Testis (tissue), 2 donors: ENCODE measurements at regions not wholly inside any gene's neighbourhood (a gene's known extent, or its start where the extent isn't known, plus 50 kb on each side); places are given as distances from the start of the nearest gene placed in this dataset.
"Not testable (repeated sequence)": the region's sequence is repeated elsewhere in the genome, so short reads cannot be mapped to it uniquely, and the experiment has no call there.

Experiments
- DNase-seq: peaks from one replicate; pipeline ENCODE4 v3.0.0-alpha.2; 2019
- H3K27ac ChIP-seq, 2 donors: fragments of 200-600 bp; sonication (generic); one replicate each; pipeline ENCODE4 v1.5.1; 2019
- H3K27me3 ChIP-seq: fragments of 200-600 bp; sonication (generic); one replicate; pipeline ENCODE4 v1.5.1; 2019
- H3K36me3 ChIP-seq: fragments of 200-600 bp; sonication (generic); one replicate; pipeline ENCODE4 v1.5.1; 2017; ENCODE audit warnings: low read depth; ENCODE audit errors: missing control alignments
- H3K4me1 ChIP-seq: fragments of 200-600 bp; sonication (generic); one replicate; pipeline ENCODE4 v1.5.1; 2019
- H3K4me3 ChIP-seq, 2 donors: fragments of 200-600 bp; sonication (generic); one replicate each; pipeline ENCODE4 v1.5.1; 2017 to 2019
- H3K9me3 ChIP-seq: fragments of 200-600 bp; sonication (generic); one replicate; pipeline ENCODE4 v1.5.1; 2017
- CTCF ChIP-seq, 3 experiments: fragments of 450-650 bp in 2 of 3; fragments of 200-600 bp in 1 of 3; sonication (generic) in 1 of 3; IDR thresholded peaks; one replicate each; pipeline ENCODE4 v1.5.1; 2016 to 2019; ENCODE audit warnings: antibody characterized with exemption in 3 of 3, mild to moderate bottlenecking in 2 of 3, moderate library complexity in 1 of 3
- POLR2A ChIP-seq: fragments of 450-650 bp; IDR thresholded peaks from one replicate; pipeline ENCODE4 v1.6.1; 2017; ENCODE audit warnings: antibody characterized with exemption, mild to moderate bottlenecking, moderate library complexity
- WGBS, 2 donors: methylation state at CpG; one replicate each; pipeline ENCODE4 v1.1.5; 2018; 5-methylcytosine and 5-hydroxymethylcytosine counted together
- intact Hi-C: fragments of 100-400 bp; cut with DNase I; formaldehyde crosslinking; loops from one replicate; pipeline ENCODE4 v1.15.1; 2023; ENCODE audit warnings: low total_unique reads

- Histone ChIP-seq H3K36me3 (no peaks in the 10 kb centered on the region), H3K4me1 (no peaks in the 10 kb centered on the region), H3K4me3 (no peak overlapping the region), H3K9me3 (no peaks in the 10 kb centered on the region), H3K27me3 (no peaks in the 10 kb centered on the region), H3K27ac (no peak overlapping the region)
- DNase-seq: no peak
- TF ChIP-seq POLR2A: no peak
- TF ChIP-seq CTCF (IDR thresholded peaks at IDR 0.05): no peak
- intact Hi-C loops: no loop called here
These were observed 1602.7 kb upstream of the SLC39A10 start for GRCh38 chr2:194054313-194054712.

GRCh38 chr2:194044321-194044720, 1612.7 kb upstream of the SLC39A10 start:
- DNase-seq: no peak
- Histone ChIP-seq H3K9me3 (no peaks in the 10 kb centered on the region), H3K27ac (no peak overlapping the region), H3K4me3 (no peak overlapping the region), H3K36me3 (no peaks in the 10 kb centered on the region), H3K27me3 (no peaks in the 10 kb centered on the region), H3K4me1 (no peaks in the 10 kb centered on the region)
- 88 to 92% methylated on average over 1 of the region's 1 CpG for WGBS, 2 donors
- TF ChIP-seq CTCF (IDR thresholded peaks at IDR 0.05): no peak
- TF ChIP-seq POLR2A: no peak
- intact Hi-C loops: no loop called here

- H3K36me3 ChIP-seq, DNase-seq, H3K27ac ChIP-seq, H3K27me3 ChIP-seq, H3K9me3 ChIP-seq, H3K4me3 ChIP-seq, H3K4me1 ChIP-seq, intact Hi-C loops: not testable (repeated sequence)
- WGBS, 2 donors: 87 to 93% methylated on average over 5 of the region's 5 CpGs
These were observed 1635.9 kb upstream of the SLC39A10 start for GRCh38 chr2:194021130-194021529.

- no peaks in the 10 kb centered on the region for H3K4me1 ChIP-seq
- intact Hi-C loops: no loop called here
- no peak overlapping the region for H3K4me3 ChIP-seq
- TF ChIP-seq CTCF (IDR thresholded peaks at IDR 0.05) (no peak), POLR2A (no peak)
- DNase-seq: no peak
- H3K27me3 ChIP-seq: no peaks in the 10 kb centered on the region
- 63 to 77% methylated on average over 6 to 20 of the region's 21 CpGs for WGBS, 2 donors
- H3K27ac ChIP-seq: no peak overlapping the region
- H3K9me3 ChIP-seq: no peaks in the 10 kb centered on the region
- no peaks in the 10 kb centered on the region for H3K36me3 ChIP-seq
These were observed 1636.9 kb upstream of the SLC39A10 start for GRCh38 chr2:194020155-194020554.

- no peak for DNase-seq
- no peak for TF ChIP-seq POLR2A
- no peak for TF ChIP-seq CTCF (IDR thresholded peaks at IDR 0.05)
- no peak overlapping the region for H3K4me3 ChIP-seq
These were observed 1641.3 kb upstream of the SLC39A10 start for GRCh38 chr2:194015751-194016150.

More at GRCh38 chr2:194015751-194016150, 1641.3 kb upstream of the SLC39A10 start:
- no peaks in the 10 kb centered on the region for H3K9me3 ChIP-seq
- intact Hi-C loops: no loop called here
- H3K4me1 ChIP-seq: no peaks in the 10 kb centered on the region
- H3K27me3 ChIP-seq: no peaks in the 10 kb centered on the region
- no peak overlapping the region for H3K27ac ChIP-seq
- no peaks in the 10 kb centered on the region for H3K36me3 ChIP-seq
